Right lobe of liver (tissue), 6 donors: ENCODE measurements at regions not wholly inside any gene's neighbourhood (a gene's known extent, or its start where the extent isn't known, plus 50 kb on each side); places are given as distances from the start of the nearest gene placed in this dataset.

Experiments used
- ATAC-seq, 4 donors: fragments of 200-7000 bp; cut with Tn5 transposase; one replicate each; pipeline ENCODE4 v1.9.1; 2020; ENCODE audit warnings: mild to moderate bottlenecking in 4 of 4, moderate library complexity in 4 of 4
- DNase-seq, 3 donors: peaks; one replicate each; pipeline ENCODE4 v3.0.0-alpha.2; 2020
- H3K27ac ChIP-seq, 3 donors: fragments of 200-600 bp; one replicate each; pipeline ENCODE4 v1.8.0; 2022
- H3K27me3 ChIP-seq, 2 donors: fragments of 200-600 bp; one replicate each; pipeline ENCODE4 v1.8.0; 2022
- H3K36me3 ChIP-seq, 4 donors: fragments of 200-600 bp; sonication (generic) in 1 of 4; one replicate each; pipeline versions ENCODE4 v1.5.1 to v1.8.0; 2017 to 2022; ENCODE audit warnings: control low read depth in 1 of 4
- H3K4me1 ChIP-seq, 4 donors: fragments of 200-600 bp; sonication (generic) in 1 of 4; one replicate each; pipeline versions ENCODE4 v1.5.1 to v1.8.0; 2017 to 2022; ENCODE audit warnings: control low read depth in 1 of 4
- H3K4me3 ChIP-seq, 3 donors: fragments of 200-600 bp; one replicate each; pipeline ENCODE4 v1.8.0; 2022
- H3K9me3 ChIP-seq, 4 donors: fragments of 200-600 bp; sonication (generic) in 1 of 4; one replicate each; pipeline versions ENCODE4 v1.5.1 to v1.8.0; 2017 to 2022; ENCODE audit warnings: control low read depth in 1 of 4
- POLR2A ChIP-seq: fragments of 450-650 bp; IDR thresholded peaks from one replicate; pipeline ENCODE4 v1.6.1; 2017; ENCODE audit warnings: antibody characterized with exemption, mild to moderate bottlenecking
- WGBS: methylation state at CpG from one replicate; pipeline ENCODE4 v1.1.6; 2018; ENCODE audit warnings: low coverage, low lambda C conversion rate; ENCODE audit not compliant: insufficient coverage; ENCODE audit errors: missing lambda C conversion rate; 5-methylcytosine and 5-hydroxymethylcytosine counted together
- intact Hi-C, 2 donors: fragments of 100-400 bp; cut with DNase I; formaldehyde crosslinking; loops; one replicate each; pipeline versions ENCODE4 v1.11.2 to v1.14.1; 2022
- TF ChIP-seq, protein P1 (sequence below), 4 donors: fragments of 200-600 bp in 3 of 4; fragments of 450-650 bp in 1 of 4; IDR thresholded peaks; one replicate each; pipeline versions ENCODE4 v1.5.1 to v1.8.0; 2016 to 2022; ENCODE audit warnings: antibody characterized with exemption in 4 of 4, mild to moderate bottlenecking in 2 of 4
- donor health status: DM: no; HTN: yes; CAD: no.
- donor health status: DM: no; HTN: no; CAD: no.
- donor health status: DM: no; HTN: no; CAD: no.
- donor health status: DM: no; HTN: yes; CAD: no.
- donor health status: DM: no; HTN: yes; CAD: no.

DNA sequence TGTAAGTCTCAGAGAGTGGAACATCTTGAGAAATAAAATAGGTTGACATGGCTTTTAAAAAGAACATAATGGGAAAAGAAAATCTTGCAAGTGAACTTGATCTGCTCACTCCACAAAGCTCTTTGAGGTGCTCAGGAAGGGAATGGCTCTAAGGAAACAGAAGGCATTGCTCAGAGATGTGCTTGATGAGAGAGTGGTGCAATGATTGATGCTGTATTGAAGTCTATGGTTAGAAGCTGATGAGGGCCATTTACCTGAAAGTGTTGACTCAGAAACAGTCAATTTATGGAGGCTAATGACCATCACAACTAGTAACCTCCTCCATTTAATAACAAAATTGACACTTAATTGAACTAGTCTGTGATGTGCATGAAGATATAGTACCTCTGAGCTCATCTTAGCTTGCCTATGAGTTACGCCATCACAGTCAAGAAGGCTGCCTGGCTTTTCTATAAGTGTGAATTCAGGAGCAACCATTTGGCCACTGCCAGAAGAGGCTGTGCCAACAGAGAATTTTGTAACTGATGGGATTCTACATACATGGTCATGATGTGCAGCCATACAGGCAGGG is 639.1 kb downstream of the JRKL start:
- no peak for TF ChIP-seq POLR2A
- TF ChIP-seq, protein P1, sequence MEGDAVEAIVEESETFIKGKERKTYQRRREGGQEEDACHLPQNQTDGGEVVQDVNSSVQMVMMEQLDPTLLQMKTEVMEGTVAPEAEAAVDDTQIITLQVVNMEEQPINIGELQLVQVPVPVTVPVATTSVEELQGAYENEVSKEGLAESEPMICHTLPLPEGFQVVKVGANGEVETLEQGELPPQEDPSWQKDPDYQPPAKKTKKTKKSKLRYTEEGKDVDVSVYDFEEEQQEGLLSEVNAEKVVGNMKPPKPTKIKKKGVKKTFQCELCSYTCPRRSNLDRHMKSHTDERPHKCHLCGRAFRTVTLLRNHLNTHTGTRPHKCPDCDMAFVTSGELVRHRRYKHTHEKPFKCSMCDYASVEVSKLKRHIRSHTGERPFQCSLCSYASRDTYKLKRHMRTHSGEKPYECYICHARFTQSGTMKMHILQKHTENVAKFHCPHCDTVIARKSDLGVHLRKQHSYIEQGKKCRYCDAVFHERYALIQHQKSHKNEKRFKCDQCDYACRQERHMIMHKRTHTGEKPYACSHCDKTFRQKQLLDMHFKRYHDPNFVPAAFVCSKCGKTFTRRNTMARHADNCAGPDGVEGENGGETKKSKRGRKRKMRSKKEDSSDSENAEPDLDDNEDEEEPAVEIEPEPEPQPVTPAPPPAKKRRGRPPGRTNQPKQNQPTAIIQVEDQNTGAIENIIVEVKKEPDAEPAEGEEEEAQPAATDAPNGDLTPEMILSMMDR (IDR thresholded peaks at IDR 0.05), result no peak
- 67% methylated on average over 1 of the region's 1 CpG for WGBS
- no peaks in the 10 kb centered on the region for H3K27me3 ChIP-seq
- no peaks in the 10 kb centered on the region for H3K36me3 ChIP-seq
- H3K4me3 ChIP-seq, result no peak overlapping the region
- ATAC-seq, result no peak
- DNase-seq, result no peak
- intact Hi-C loops, result no loop called here
- no peaks in the 10 kb centered on the region for H3K9me3 ChIP-seq
- no peak overlapping the region for H3K27ac ChIP-seq
- H3K4me1 ChIP-seq, result no peaks in the 10 kb centered on the region

DNA sequence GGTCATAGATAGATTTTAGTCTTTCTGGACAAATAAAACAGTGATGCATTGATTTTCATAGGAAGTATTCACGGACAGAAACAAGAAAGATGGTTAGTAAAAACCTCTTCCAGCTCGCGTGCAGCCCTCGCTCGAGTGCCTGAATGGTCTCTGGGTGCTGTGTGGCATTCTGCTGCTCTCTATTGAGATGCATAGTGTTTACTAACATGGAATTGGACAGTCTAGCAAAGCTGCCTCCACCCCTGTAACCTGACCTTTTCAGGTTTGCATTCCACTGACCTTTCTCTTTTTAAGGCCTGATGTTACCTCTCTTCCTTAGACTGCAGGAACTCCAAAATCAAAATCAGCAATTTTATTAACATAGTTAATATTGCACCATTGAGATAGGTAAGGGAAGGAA is 643.4 kb downstream of the JRKL start:
- no peak overlapping the region for H3K4me3 ChIP-seq
- intact Hi-C loops, result no loop called here
- no peaks in the 10 kb centered on the region for H3K27me3 ChIP-seq
- no peak for TF ChIP-seq POLR2A
- TF ChIP-seq, protein P1 (IDR thresholded peaks at IDR 0.05), result no peak
- no peaks in the 10 kb centered on the region for H3K36me3 ChIP-seq
- DNase-seq (no peak), ATAC-seq (no peak)
- WGBS, result 22% methylated on average over 5 of the region's 5 CpGs
- H3K9me3 ChIP-seq, result no peaks in the 10 kb centered on the region
- no peaks in the 10 kb centered on the region for H3K4me1 ChIP-seq
- no peak overlapping the region for H3K27ac ChIP-seq

DNA sequence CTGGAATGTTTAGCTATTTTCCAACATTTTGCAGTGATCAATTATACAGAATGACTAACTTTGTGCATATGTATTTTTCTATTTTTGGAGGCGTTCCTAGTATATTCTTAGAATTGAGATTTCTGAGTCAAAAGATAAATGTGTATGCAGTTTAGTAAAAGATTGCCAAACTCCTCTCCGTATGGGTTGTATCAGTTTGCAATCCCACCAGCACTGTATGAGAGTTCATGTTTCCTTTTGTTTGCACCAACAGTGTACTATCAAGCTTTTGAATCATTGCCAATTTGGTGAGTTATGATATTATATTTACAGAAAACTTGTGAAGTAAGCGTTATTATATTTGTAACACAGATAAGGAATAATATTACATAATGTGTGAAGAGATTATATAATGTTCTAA is 658.7 kb downstream of the JRKL start:
- DNase-seq (no peak), ATAC-seq (no peak)
- TF ChIP-seq, protein P1 (IDR thresholded peaks at IDR 0.05), result no peak
- TF ChIP-seq POLR2A, result no peak
- no peaks in the 10 kb centered on the region for H3K4me1 ChIP-seq
- H3K27ac ChIP-seq, result no peak overlapping the region
- H3K27me3 ChIP-seq, result no peaks in the 10 kb centered on the region
- H3K9me3 ChIP-seq, result no peaks in the 10 kb centered on the region
- WGBS, result 31% methylated on average over 3 of the region's 3 CpGs
- H3K4me3 ChIP-seq, result no peak overlapping the region
- intact Hi-C loops, result no loop called here
- H3K36me3 ChIP-seq, result no peaks in the 10 kb centered on the region

DNA sequence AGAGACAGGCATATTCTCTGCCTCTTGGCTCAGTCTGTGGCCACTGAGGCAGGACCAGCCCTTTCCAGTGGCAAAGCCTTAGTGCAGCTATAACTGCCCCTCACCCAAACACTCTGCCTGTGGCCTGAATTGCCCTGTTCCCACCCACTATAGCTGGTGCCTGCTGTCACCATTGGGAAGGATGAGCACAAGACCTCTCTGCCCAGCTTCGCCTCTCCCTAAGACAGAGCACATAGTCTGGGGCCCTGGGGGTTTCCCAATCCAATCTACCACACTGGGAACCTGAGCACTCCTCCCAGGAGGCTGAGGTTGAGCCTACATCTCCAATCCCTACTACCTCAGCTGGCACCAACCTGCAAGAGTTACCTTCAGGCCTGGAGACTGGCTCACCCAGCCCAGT is 670.4 kb downstream of the JRKL start:
- ATAC-seq (peak in 1 of 4 donors; percentile 12), DNase-seq (no peak)
- H3K27me3 ChIP-seq, result no peaks in the 10 kb centered on the region
- H3K36me3 ChIP-seq, result no peaks in the 10 kb centered on the region
- intact Hi-C loops, result no loop called here
- H3K9me3 ChIP-seq, result no peaks in the 10 kb centered on the region
- H3K27ac ChIP-seq, result no peak overlapping the region
- H3K4me3 ChIP-seq, result no peak overlapping the region
- TF ChIP-seq POLR2A, result no peak
- H3K4me1 ChIP-seq, result no peaks in the 10 kb centered on the region
- WGBS, result no CpG with 5 or more reads among the region's 1 CpG

DNA sequence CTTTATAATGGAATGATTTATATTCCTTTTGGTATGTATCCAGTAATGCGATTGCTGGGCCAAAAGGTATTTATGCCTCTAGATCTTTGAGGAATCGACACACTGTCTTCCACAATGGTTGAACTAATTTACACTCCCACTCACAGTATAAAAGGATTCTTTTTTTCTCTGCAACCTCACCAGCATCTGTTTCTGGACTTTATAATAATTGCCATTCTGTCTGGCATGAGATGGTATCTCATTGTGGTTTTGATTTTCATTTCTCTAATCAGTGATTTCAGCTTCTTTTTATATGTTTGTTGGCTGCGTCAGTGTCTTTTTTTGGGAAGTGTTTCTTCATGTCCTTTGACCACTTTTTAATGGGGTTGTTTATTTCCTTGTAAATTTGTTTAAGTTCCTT is 679.3 kb downstream of the JRKL start:
- TF ChIP-seq, protein P1 (IDR thresholded peaks at IDR 0.05), result no peak
- no peak for TF ChIP-seq POLR2A
- WGBS, result 35% methylated on average over 3 of the region's 3 CpGs
- Histone ChIP-seq H3K4me1 (no peaks in the 10 kb centered on the region), H3K4me3 (no peak overlapping the region), H3K27ac (no peak overlapping the region), H3K36me3 (no peaks in the 10 kb centered on the region), H3K9me3 (no peaks in the 10 kb centered on the region), H3K27me3 (no peaks in the 10 kb centered on the region)
- ATAC-seq (no peak), DNase-seq (no peak)
- intact Hi-C loops, result no loop called here
